Naive thymus-derived CD8-positive, alpha-beta T cell (primary cell): ENCODE measurements at regions not wholly inside any gene's neighbourhood (a gene's known extent, or its start where the extent isn't known, plus 50 kb on each side); places are given as distances from the start of the nearest gene placed in this dataset.

ENCODE experiments used
- ATAC-seq, 2 donors: fragments of 150-1000 bp; cut with Tn5 transposase in 1 of 2; sonication (Bioruptor Pico), chemical (Tn5 transposase) in 1 of 2; 1 replicate in 1 of 2; 2 replicates in 1 of 2; pipeline ENCODE4 v1.10.0; 2021; ENCODE audit warnings: mild to moderate bottlenecking in 2 of 2, moderate library complexity in 2 of 2
- POLR2A ChIA-PET: fragments of 350-600 bp; sonication (Branson Sonifier 250); formaldehyde crosslinking; loops from one replicate; lab custom pipeline; 2021; ENCODE audit warnings: antibody characterized with exemption; lab: Charles Lee
- DNase-seq, 10 donors: peaks; one replicate each; pipeline versions ENCODE4 v3.0.0 to v3.0.0-alpha.2; 2020 to 2022
- H3K27ac Mint-ChIP-seq, 10 donors: one replicate each; pipeline ENCODE4 v1.8.0; 2020 to 2022; ENCODE audit warnings: mild to moderate bottlenecking in 10 of 10, mixed read lengths in 10 of 10, moderate library complexity in 4 of 10, inconsistent platforms in 1 of 10
- H3K27me3 Mint-ChIP-seq, 5 donors: one replicate each; pipeline ENCODE4 v1.8.0; 2021 to 2022; ENCODE audit warnings: mixed read lengths in 5 of 5
- H3K36me3 Mint-ChIP-seq, 3 donors: one replicate each; pipeline ENCODE4 v1.8.0; 2020 to 2022; ENCODE audit warnings: mixed read lengths in 3 of 3, mild to moderate bottlenecking in 2 of 3, inconsistent platforms in 1 of 3
- H3K4me1 Mint-ChIP-seq, 4 donors: one replicate each; pipeline ENCODE4 v1.8.0; 2021 to 2022; ENCODE audit warnings: mixed read lengths in 4 of 4
- H3K4me3 Mint-ChIP-seq, 10 donors: one replicate each; pipeline ENCODE4 v1.8.0; 2020 to 2022; ENCODE audit warnings: mild to moderate bottlenecking in 10 of 10, mixed read lengths in 10 of 10, moderate library complexity in 6 of 10, inconsistent platforms in 1 of 10
- H3K9me3 Mint-ChIP-seq, 9 donors: one replicate each; pipeline ENCODE4 v1.8.0; 2020 to 2022; ENCODE audit warnings: mixed read lengths in 9 of 9, mild to moderate bottlenecking in 3 of 9, inconsistent platforms in 1 of 9, moderate library complexity in 1 of 9

DNA sequence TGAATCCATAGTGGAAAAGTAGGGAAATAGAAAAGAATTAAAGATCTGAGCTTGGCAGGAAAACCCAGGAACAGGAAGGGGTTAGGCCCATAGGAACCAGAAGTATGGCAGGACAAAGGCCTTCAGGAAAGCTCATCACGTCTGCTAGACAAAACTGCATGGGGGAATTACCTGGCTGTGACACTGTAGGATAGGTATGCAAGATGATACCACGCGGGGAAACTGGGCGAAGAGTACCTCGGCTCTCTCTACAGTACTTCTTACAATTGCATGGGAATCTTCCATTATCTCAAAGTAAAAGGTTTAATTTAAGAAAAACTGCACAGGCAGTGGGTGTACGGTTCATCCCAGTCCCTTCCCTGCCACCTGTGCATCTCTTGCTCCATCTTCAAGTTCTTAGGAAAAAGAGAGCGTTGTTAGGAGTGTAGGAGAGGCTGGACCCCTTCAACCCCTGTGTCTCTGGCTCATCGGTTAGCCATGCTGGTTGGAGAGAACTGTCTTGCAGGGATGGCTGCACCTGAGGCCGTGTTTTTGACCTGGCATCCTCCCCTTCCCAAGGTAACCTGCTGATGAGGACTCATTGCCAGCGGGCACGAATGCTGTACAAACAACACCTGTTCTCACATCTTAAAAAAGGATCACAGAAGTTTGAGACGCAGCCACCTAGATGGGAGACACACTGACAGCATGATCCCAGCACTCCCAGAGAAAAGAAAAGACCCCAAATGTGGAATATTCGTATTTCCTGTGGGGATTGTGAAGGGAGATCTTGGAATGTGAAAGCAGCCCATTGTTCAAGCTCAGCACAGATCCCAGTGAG is 120.5 kb upstream of the COPS8 start:
- no peaks in the 10 kb centered on the region for H3K27me3 Mint-ChIP-seq
- peaks cover 0 to 1% (median 0%) of the 10 kb centered on the region in 9 donors for H3K9me3 Mint-ChIP-seq
- ATAC-seq = no peak
- no peaks in the 10 kb centered on the region for H3K36me3 Mint-ChIP-seq
- POLR2A ChIA-PET = no interaction called here
- H3K4me3 Mint-ChIP-seq = no peak overlapping the region
- H3K27ac Mint-ChIP-seq = peak overlapping the region in 3 of 10 donors; percentile 24 to 38 (median 31)
- peaks cover 21 to 38% (median 36%) of the 10 kb centered on the region in 4 donors for H3K4me1 Mint-ChIP-seq
- no peak for DNase-seq

DNA sequence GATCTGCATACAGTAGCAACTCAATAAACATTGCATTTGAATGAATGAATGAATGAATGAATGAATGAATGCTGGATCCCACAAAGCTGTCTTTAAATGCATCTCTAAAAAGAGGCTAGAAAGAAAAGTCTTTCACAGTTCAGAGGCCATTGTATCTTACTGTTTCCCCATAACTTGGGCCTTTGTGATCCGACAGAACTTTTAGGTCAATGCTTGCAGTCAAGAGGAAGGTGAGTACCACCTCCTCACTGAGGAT is 119.9 kb upstream of the COPS8 start:
- POLR2A ChIA-PET = interaction anchor here (1.3 kb wide), 1 partner anchor 9 kb away, joined by 4 read pairs; no protein-coding TSS in a partner anchor
- Mint-ChIP-seq H3K4me1 (peaks cover 22 to 43% (median 42%) of the 10 kb centered on the region in 4 donors), H3K27me3 (no peaks in the 10 kb centered on the region), H3K4me3 (no peak overlapping the region), H3K9me3 (no peaks in the 10 kb centered on the region), H3K27ac (peak overlapping the region in 1 of 10 donors; percentile 81), H3K36me3 (no peaks in the 10 kb centered on the region)
- ATAC-seq (no peak), DNase-seq (no peak)

- no peaks in the 10 kb centered on the region for H3K27me3 Mint-ChIP-seq
- no peaks in the 10 kb centered on the region for H3K9me3 Mint-ChIP-seq
- H3K36me3 Mint-ChIP-seq = no peaks in the 10 kb centered on the region
- DNase-seq (no peak), ATAC-seq (no peak)
- POLR2A ChIA-PET = no interaction called here
- peak overlapping the region; percentile 80 to 100 (median 96) for H3K27ac Mint-ChIP-seq
- H3K4me1 Mint-ChIP-seq = peaks cover 22 to 47% (median 44%) of the 10 kb centered on the region in 4 donors
- peak overlapping the region in 6 of 10 donors; percentile 14 to 76 (median 68) for H3K4me3 Mint-ChIP-seq
Measured at GRCh38 chr2:236967499-236967783, 118.2 kb upstream of the COPS8 start.

- peaks cover 25 to 50% (median 45%) of the 10 kb centered on the region in 4 donors for H3K4me1 Mint-ChIP-seq
- no peaks in the 10 kb centered on the region for H3K27me3 Mint-ChIP-seq
- peak overlapping the region; percentile 80 to 100 (median 96) for H3K27ac Mint-ChIP-seq
- POLR2A ChIA-PET = no interaction called here
- DNase-seq = peak; percentile 14 to 86 (median 75)
- peak overlapping the region; percentile 40 to 95 (median 73) for H3K4me3 Mint-ChIP-seq
- H3K9me3 Mint-ChIP-seq = no peaks in the 10 kb centered on the region
- no peaks in the 10 kb centered on the region for H3K36me3 Mint-ChIP-seq
- peak; percentile 93 for ATAC-seq
Measured at GRCh38 chr2:236968101-236968879, 117.4 kb upstream of the COPS8 start.

DNA sequence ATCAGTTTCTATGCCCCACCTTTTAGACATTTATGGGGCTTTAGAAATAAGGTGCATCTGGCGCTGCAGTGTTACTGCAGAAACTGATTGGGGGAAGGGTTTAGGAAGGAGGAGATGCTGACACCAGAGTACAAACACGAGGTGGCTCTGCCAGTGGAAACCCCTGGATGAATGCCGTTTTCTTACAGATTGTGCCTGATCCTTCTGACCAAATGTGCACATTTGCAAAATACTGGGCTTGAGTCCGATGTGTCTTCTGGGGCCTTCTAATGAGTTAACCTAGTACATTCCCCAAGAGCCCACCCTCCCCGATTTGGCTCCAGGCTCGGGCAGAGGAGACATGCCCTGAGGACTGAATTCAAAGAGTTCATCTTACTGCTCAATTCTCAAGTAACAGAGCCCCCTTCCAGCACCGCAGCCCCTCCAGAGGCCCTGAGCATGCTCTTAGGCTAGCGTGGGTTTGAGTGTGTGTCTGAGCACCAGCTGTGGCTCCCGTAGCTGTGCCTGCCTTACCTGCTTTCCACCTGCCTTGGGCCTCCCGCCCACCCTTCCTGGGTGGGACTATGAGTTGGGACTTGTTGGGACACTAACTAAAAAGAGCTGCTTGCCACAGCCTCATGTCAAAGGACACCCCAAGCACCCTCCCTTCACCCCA is 116.7 kb upstream of the COPS8 start:
- H3K36me3 Mint-ChIP-seq = no peaks in the 10 kb centered on the region

DNA sequence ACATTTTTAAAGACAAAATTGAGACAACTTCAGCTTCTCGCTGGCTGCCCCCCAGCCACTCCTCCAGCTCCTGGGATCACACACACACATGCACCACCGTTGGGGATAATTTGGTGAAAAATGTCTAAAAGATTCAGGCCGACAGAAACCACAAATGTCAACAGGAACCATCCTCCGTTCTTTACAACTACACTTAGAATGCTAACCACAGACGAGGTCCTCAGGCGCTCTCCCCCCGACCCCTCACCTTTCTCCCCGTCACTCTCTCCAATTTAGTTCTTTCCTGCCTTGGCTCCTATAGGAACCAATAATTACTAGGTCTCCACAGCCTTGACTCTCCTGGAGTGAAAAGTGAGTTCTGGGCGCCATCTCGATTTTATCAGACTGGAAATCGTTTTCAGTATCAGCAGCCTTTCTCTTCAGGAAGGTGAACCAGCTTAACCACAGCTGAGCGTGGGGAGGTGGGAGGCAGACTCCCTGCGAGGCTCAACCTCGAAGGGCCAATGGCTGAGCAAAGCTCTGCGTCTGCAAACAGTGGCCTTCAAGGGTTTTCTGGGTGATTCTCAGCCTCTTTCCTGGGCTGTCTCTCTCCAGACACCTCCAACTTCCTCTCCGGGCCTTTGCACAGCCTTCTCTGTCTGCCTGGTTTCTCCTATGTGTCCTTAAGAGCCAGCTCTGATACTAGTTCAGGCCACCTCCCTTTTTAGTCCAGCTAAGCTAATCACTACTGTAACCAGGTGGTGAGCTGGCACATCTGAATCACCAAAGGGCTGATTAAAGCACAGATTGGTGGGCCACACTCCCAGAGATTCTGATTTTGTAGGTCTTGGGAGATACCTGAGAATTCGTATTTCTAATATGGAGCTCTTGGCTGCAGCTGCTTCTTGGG is 115.7 kb upstream of the COPS8 start:
- peak; percentile 17 to 23 for ATAC-seq
- Mint-ChIP-seq H3K4me1 (peaks cover 27 to 50% (median 45%) of the 10 kb centered on the region in 4 donors), H3K4me3 (peak overlapping the region; percentile 59 to 95 (median 76)), H3K27me3 (no peaks in the 10 kb centered on the region), H3K9me3 (no peaks in the 10 kb centered on the region), H3K27ac (peak overlapping the region; percentile 80 to 100 (median 96)), H3K36me3 (no peaks in the 10 kb centered on the region)
- POLR2A ChIA-PET = interaction anchor here (1.5 kb wide), 1 partner anchor 433 kb away, joined by 3 read pairs; no protein-coding TSS in a partner anchor
- peak in 5 of 10 donors; percentile 21 to 60 (median 34) for DNase-seq

More for the DNA sequence above, 116.7 kb upstream of the COPS8 start:
- H3K4me1 Mint-ChIP-seq = peaks cover 25 to 50% (median 45%) of the 10 kb centered on the region in 4 donors
- no peaks in the 10 kb centered on the region for H3K27me3 Mint-ChIP-seq
- no peaks in the 10 kb centered on the region for H3K9me3 Mint-ChIP-seq
- POLR2A ChIA-PET = interaction anchor here (1.5 kb wide), 1 partner anchor 432 kb away, joined by 3 read pairs; no protein-coding TSS in a partner anchor
- H3K4me3 Mint-ChIP-seq = peak overlapping the region; percentile 59 to 95 (median 76)
- ATAC-seq = peak in 1 of 2 donors; percentile 9
- peak overlapping the region; percentile 80 to 100 (median 96) for H3K27ac Mint-ChIP-seq
- peak in 5 of 10 donors; percentile 13 to 25 (median 18) for DNase-seq

DNA sequence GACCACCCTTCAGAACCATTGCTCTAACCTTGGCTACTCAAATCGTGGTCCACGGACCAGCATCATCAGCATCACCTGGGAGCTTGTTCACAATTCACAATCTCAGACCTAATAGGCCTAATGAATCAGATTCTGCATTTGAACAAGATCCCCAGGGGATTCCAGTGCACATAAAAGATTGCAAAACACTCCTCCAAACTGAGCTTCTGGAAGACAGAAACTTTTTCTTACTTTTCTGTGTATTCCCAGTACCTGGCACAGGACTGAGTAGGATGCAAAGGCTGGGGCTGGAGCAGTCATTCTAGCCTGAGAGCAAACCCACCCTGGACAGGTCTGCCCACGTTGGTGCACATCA is 115.1 kb upstream of the COPS8 start:
- POLR2A ChIA-PET = interaction anchor here (1.5 kb wide), 1 partner anchor 434 kb away, joined by 3 read pairs; no protein-coding TSS in a partner anchor
- H3K27me3 Mint-ChIP-seq = no peaks in the 10 kb centered on the region
- H3K4me3 Mint-ChIP-seq = peak overlapping the region in 2 of 10 donors; percentile 68 to 75
- no peak for DNase-seq
- H3K36me3 Mint-ChIP-seq = no peaks in the 10 kb centered on the region
- ATAC-seq = no peak
- peaks cover 29 to 50% (median 45%) of the 10 kb centered on the region in 4 donors for H3K4me1 Mint-ChIP-seq
- no peaks in the 10 kb centered on the region for H3K9me3 Mint-ChIP-seq
- H3K27ac Mint-ChIP-seq = peak overlapping the region in 9 of 10 donors; percentile 72 to 100 (median 96)

- peak overlapping the region in 1 of 10 donors; percentile 24 for H3K4me3 Mint-ChIP-seq
- ATAC-seq = no peak
- no peaks in the 10 kb centered on the region for H3K27me3 Mint-ChIP-seq
- POLR2A ChIA-PET = no interaction called here
- no peaks in the 10 kb centered on the region for H3K9me3 Mint-ChIP-seq
- no peaks in the 10 kb centered on the region for H3K36me3 Mint-ChIP-seq
- DNase-seq = no peak
- peak overlapping the region in 8 of 10 donors; percentile 22 to 98 (median 89) for H3K27ac Mint-ChIP-seq
- H3K4me1 Mint-ChIP-seq = peaks cover 29 to 50% (median 45%) of the 10 kb centered on the region in 4 donors
Measured at GRCh38 chr2:236971131-236971821, 114.4 kb upstream of the COPS8 start.

- POLR2A ChIA-PET = no interaction called here
- H3K27me3 Mint-ChIP-seq = no peaks in the 10 kb centered on the region
- H3K4me3 Mint-ChIP-seq = no peak overlapping the region
- H3K4me1 Mint-ChIP-seq = peaks cover 26 to 47% (median 39%) of the 10 kb centered on the region in 4 donors
- H3K9me3 Mint-ChIP-seq = no peaks in the 10 kb centered on the region
- peak overlapping the region in 1 of 10 donors; percentile 29 for H3K27ac Mint-ChIP-seq
- H3K36me3 Mint-ChIP-seq = no peaks in the 10 kb centered on the region
- no peak for DNase-seq
- no peak for ATAC-seq
Measured at GRCh38 chr2:236971919-236972381, 113.7 kb upstream of the COPS8 start.

GRCh38 chr2:236972491-236973342 is 113.0 kb upstream of the COPS8 start:
- H3K36me3 Mint-ChIP-seq = no peaks in the 10 kb centered on the region
- H3K4me3 Mint-ChIP-seq = no peak overlapping the region
- no peak for DNase-seq
- no peak for ATAC-seq
- no peaks in the 10 kb centered on the region for H3K9me3 Mint-ChIP-seq
- no peaks in the 10 kb centered on the region for H3K27me3 Mint-ChIP-seq
- peak overlapping the region in 3 of 10 donors; percentile 12 to 42 (median 29) for H3K27ac Mint-ChIP-seq
- H3K4me1 Mint-ChIP-seq = peaks cover 22 to 39% (median 32%) of the 10 kb centered on the region in 4 donors
- POLR2A ChIA-PET = no interaction called here
